A172 (cell line): ENCODE measurements at regions not wholly inside any gene's neighbourhood (a gene's known extent, or its start where the extent isn't known, plus 50 kb on each side); places are given as distances from the start of the nearest gene placed in this dataset.
"Not testable (repeated sequence)": the region's sequence is repeated elsewhere in the genome, so short reads cannot be mapped to it uniquely, and the experiment has no call there.

Experiments used
- DNase-seq: peaks from one replicate; pipeline ENCODE4 v3.0.0-alpha.2; 2015; ENCODE audit warnings: low spot score

GRCh38 chr1:86633306-86633838, 71.0 kb upstream of the SH3GLB1 start:
- not testable (repeated sequence) for DNase-seq

GRCh38 chr1:86633921-86634320, 70.5 kb upstream of the SH3GLB1 start:
- DNase-seq, result no peak

GRCh38 chr1:86636898-86637297, 67.5 kb upstream of the SH3GLB1 start:
- DNase-seq, result no peak

GRCh38 chr1:86640161-86640670, 64.2 kb upstream of the SH3GLB1 start:
- DNase-seq, result no peak

GRCh38 chr1:86641318-86641717, 63.1 kb upstream of the SH3GLB1 start:
- DNase-seq, result no peak

GRCh38 chr1:86644655-86645054, 59.7 kb upstream of the SH3GLB1 start:
- not testable (repeated sequence) for DNase-seq

GRCh38 chr1:86645851-86646250, 58.5 kb upstream of the SH3GLB1 start:
- DNase-seq, result no peak

GRCh38 chr1:86646256-86646655, 58.1 kb upstream of the SH3GLB1 start:
- no peak for DNase-seq

GRCh38 chr1:86648255-86648654, 56.1 kb upstream of the SH3GLB1 start:
- DNase-seq, result peak; percentile 63

GRCh38 chr1:86649618-86650017, 54.8 kb upstream of the SH3GLB1 start:
- DNase-seq, result no peak

GRCh38 chr1:86650065-86650464, 54.3 kb upstream of the SH3GLB1 start:
- no peak for DNase-seq
